GM12872 (cell line): ENCODE measurements at regions not wholly inside any gene's neighbourhood (a gene's known extent, or its start where the extent isn't known, plus 50 kb on each side); places are given as distances from the start of the nearest gene placed in this dataset.

Experiments
- TF ChIP-seq, protein P1 (sequence below): IDR thresholded peaks from 3 replicates; pipeline ENCODE4 v1.5.1; 2011; ENCODE audit warnings: low read depth, mild to moderate bottlenecking, low read length, moderate library complexity; ENCODE audit not compliant: insufficient read depth

DNA sequence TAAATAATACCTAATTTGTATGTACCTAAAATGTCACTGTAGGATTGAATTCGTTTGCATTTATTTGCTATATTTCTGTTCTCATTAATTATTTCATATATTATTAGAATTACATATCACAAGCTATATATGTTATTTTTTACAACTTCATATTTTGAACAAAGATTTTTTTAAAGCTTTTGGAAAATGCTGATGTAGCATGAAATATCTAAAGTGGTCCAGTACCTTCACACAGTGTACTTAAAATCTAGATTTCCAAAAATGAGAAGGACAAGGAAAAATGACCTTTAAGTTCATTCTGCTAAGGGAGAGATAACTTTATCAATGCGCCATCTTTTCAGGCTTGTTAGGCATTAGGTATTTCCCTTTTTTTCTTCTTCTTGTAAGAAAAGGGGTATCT lies 71.8 kb downstream of the LARP7 start:
- TF ChIP-seq, protein P1, sequence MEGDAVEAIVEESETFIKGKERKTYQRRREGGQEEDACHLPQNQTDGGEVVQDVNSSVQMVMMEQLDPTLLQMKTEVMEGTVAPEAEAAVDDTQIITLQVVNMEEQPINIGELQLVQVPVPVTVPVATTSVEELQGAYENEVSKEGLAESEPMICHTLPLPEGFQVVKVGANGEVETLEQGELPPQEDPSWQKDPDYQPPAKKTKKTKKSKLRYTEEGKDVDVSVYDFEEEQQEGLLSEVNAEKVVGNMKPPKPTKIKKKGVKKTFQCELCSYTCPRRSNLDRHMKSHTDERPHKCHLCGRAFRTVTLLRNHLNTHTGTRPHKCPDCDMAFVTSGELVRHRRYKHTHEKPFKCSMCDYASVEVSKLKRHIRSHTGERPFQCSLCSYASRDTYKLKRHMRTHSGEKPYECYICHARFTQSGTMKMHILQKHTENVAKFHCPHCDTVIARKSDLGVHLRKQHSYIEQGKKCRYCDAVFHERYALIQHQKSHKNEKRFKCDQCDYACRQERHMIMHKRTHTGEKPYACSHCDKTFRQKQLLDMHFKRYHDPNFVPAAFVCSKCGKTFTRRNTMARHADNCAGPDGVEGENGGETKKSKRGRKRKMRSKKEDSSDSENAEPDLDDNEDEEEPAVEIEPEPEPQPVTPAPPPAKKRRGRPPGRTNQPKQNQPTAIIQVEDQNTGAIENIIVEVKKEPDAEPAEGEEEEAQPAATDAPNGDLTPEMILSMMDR, result no peak

DNA sequence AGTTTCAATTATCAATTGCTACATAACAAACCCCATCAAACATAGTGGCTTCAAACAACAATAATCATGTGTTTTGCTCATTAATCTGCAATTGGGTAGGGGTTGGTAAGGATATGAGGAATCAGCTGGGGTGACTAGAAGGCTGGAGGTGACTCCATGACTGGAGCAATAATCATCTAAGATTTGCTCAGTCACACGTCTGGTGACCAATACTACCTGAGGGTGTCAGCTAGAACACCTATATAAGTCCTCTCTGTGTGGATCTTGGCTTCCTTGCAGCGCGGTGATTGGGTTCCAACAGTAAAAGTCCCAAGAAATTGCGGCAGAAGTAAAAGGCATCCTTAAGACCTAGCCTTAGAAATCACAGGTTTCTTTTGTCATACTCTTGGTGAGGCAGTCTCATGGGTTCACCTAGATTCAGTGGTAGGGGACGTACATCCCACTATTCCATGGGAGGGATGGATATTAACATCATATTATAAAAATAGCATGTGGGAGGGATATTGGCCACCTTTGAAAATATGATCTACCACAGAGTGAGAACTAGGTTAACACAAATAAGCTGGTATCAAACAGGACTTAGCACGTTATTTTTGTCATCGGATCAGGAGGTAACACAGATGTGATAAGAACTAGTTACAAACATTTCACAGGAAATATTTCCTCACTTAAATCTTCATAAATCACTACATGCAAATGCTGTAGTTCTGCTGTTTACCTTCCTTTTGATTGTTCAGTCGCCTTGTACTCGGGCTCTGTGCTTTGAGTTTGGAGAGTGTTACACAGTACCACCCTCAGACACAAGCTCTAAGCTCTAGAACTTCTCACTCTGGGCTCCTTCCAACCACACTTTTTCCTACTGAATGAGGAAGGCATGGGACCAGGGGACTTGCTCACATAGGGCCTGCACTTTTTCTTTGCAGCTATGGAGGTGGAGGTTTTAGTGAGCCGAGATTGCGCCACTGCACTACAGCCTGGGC lies 78.3 kb downstream of the LARP7 start:
- TF ChIP-seq, protein P1, result no peak

DNA sequence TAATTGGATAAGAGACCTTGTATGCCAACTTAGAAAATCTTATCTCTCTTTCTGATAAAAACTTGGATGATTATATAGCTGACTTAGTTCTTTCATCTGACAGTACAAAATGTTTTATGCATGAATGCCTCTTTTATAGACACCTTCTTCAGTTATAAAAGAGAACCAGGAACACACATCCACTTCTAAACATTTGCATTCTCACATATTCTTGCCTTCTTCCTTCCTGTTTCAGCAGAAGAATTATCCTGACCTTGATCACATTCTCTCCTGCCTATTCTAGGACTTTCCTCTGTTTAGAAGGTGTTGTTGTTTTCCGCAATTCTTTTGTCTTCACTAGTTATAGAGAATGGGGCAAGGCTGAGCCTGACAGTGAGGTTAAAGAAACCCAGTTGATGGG lies 80.9 kb downstream of the LARP7 start:
- TF ChIP-seq, protein P1, result no peak

- TF ChIP-seq, protein P1, result no peak
Measured at GRCh38 chr4:112721627-112722026, 84.7 kb downstream of the LARP7 start.

DNA sequence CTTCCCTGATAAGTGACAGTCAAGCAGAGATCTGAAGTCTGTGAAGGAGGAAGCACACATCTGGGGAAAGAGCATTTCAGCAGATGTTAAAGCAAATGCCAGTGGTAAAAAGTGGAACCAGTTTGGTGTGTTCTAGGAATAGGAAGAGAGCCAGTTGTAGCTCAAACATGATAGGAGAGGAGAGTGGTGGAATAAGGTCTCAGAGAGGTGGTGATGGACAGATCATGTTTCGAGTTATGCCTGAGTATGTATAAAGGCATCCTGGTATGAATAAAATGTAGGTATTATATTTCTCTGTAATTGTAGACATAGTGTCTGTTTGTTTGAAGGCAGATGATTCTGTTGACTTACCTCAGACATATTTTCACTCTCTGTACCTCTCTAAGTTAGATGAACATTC lies 89.1 kb downstream of the LARP7 start:
- TF ChIP-seq, protein P1, result no peak

DNA sequence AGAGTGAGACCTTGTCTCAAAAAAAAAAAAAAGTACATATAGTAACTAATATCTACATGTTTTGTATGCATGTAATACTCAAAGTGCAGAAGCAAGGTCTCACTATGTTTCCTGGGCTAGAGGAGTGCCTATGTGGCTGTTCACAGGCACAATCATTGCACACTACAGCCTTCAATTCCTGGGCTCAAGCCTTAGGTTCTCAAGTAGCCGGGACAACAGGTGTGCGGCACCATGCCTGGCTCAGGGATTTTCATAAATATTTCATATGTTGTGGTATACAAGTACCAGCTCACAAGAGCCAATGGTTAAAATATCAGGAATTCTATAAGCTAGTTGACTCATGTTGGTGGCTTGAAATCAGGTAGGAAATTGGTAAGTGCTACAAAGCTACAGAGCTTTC lies 94.8 kb downstream of the LARP7 start:
- TF ChIP-seq, protein P1, result no peak

DNA sequence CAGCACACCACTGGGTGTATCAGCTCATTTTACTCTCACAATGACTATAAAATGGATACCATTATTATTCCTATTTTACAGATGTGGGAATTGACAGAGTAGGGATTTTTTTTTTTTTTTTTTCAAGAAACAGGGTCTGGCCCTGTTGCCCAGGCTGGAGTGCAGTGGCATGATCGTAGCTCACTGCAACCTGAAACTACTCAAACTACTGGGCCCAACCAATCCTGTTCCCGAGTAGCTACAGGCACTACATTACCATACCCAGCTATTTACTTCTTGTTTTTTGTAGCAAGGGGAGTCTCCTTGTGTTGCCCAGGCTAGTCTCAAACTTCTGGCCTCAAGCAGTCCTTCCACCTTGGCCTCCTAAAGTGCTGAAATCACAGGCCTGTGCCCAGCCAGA lies 95.2 kb downstream of the LARP7 start:
- TF ChIP-seq, protein P1, result no peak
